ENCODE measurements at regions not wholly inside any gene's neighbourhood (a gene's known extent, or its start where the extent isn't known, plus 50 kb on each side); places are given as distances from the start of the nearest gene placed in this dataset.

DNA sequence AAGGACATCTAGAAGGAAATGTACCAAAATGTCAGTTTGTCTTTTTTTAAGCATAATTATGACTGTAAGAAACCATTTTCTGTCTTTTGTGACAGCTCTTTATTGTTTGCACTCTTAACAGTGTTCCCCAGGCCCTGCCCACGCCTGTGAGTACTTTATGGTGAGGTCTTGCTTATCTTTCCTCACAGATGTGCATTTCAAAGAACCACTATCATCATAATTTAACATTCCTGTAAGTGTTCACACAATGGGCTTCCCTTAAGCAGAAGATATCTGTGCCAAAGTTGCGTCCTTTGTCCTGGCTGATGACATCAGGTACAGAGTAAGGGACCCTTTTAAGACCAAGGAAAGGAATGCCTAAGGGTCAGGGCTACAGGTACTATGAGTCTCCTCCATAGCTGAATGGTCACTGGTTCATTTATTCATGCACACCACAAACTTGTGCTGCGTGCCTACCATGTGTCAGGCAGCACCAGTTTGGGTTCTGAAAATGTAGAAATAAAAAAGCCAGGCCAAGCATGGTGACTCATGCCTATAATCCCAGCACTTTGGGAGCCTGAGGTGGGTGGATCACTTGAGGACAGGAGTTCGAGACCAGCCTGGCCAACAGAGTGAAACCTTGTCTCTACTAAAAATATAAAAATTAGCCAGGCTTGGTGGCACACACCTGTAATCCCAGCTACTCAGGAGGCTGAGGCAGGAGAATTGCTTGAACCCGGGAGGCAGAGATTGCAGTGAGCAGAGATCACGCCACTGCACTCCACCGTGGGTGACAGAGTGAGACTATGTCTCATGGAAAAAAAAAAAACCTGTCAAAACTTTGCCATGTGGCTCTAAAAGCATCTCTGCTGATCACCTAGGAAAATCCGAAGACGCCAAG lies 55.4 kb upstream of the NLK start:
- H3K4me1 ChIP-seq (ENCODE audit: control insufficient read depth, insufficient read depth, low read length), result no peaks in the 10 kb centered on the region
- no peaks in the 10 kb centered on the region for H3K9me3 ChIP-seq (ENCODE audit: control insufficient read depth, low read length)
- H3K36me3 ChIP-seq (ENCODE audit: control insufficient read depth, insufficient read depth, low read length), result no peaks in the 10 kb centered on the region
- TF ChIP-seq, protein P1, sequence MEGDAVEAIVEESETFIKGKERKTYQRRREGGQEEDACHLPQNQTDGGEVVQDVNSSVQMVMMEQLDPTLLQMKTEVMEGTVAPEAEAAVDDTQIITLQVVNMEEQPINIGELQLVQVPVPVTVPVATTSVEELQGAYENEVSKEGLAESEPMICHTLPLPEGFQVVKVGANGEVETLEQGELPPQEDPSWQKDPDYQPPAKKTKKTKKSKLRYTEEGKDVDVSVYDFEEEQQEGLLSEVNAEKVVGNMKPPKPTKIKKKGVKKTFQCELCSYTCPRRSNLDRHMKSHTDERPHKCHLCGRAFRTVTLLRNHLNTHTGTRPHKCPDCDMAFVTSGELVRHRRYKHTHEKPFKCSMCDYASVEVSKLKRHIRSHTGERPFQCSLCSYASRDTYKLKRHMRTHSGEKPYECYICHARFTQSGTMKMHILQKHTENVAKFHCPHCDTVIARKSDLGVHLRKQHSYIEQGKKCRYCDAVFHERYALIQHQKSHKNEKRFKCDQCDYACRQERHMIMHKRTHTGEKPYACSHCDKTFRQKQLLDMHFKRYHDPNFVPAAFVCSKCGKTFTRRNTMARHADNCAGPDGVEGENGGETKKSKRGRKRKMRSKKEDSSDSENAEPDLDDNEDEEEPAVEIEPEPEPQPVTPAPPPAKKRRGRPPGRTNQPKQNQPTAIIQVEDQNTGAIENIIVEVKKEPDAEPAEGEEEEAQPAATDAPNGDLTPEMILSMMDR (conservative IDR thresholded peaks at IDR 0.05), result no peak
- 91 to 94% methylated on average over 7 to 9 of the region's 9 CpGs for WGBS, 2 experiments (ENCODE audit: insufficient coverage in 1 of 2, insufficient read length in 1 of 2)
- DNase-seq, result no peak
- Mint-ChIP-seq H3K4me3 (no peak overlapping the region), H3K36me3 (ENCODE audit: low read depth) (no peaks in the 10 kb centered on the region), H3K27ac (no peak overlapping the region), H3K4me1 (peaks cover 43% of the 10 kb centered on the region), H3K27me3 (ENCODE audit: insufficient read depth) (peaks cover 16% of the 10 kb centered on the region), H3K9me3 (no peaks in the 10 kb centered on the region)
- no peak overlapping the region for H3K9ac ChIP-seq (ENCODE audit: extremely low read depth, low read length, poor library complexity, severe bottlenecking)
- H3K27ac ChIP-seq (ENCODE audit: low read depth, low read length), result no peak overlapping the region
- H3K27me3 ChIP-seq (ENCODE audit: control insufficient read depth, insufficient read depth, low read length, poor library complexity, severe bottlenecking), result peaks cover 11% of the 10 kb centered on the region
- no peak overlapping the region for H3K4me3 ChIP-seq (ENCODE audit: low read length)

DNA sequence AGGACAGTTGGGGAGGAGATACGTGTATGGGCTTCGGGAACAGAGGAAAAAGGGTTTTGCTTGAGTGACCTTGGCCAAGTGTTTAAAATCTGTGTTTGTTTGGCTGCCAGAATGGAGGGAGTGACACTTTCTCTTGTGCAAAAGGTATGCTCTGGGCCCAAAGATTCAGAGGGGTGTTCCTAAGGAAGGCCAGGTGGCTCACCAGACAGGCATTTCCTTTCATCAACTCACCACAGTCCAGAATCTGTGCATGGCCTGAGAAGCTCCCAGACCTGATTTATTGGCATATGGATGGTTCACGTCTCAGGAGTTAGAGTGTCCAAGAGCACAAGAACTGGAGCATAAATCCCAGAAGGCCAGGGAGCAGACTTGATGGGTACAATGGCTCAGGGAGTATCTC lies 53.4 kb upstream of the NLK start:
- 94 to 97% methylated on average over 3 of the region's 3 CpGs for WGBS, 2 experiments (ENCODE audit: insufficient coverage in 1 of 2, insufficient read length in 1 of 2)
- H3K27me3 Mint-ChIP-seq (ENCODE audit: insufficient read depth), result peaks cover 16% of the 10 kb centered on the region
- Histone ChIP-seq H3K9ac (ENCODE audit: extremely low read depth, low read length, poor library complexity, severe bottlenecking) (no peak overlapping the region), H3K4me3 (ENCODE audit: low read length) (no peak overlapping the region), H3K27ac (ENCODE audit: low read depth, low read length) (no peak overlapping the region), H3K4me1 (ENCODE audit: control insufficient read depth, insufficient read depth, low read length) (peaks cover 2% of the 10 kb centered on the region), H3K36me3 (ENCODE audit: control insufficient read depth, insufficient read depth, low read length) (no peaks in the 10 kb centered on the region), H3K9me3 (ENCODE audit: control insufficient read depth, low read length) (no peaks in the 10 kb centered on the region), H3K27me3 (ENCODE audit: control insufficient read depth, insufficient read depth, low read length, poor library complexity, severe bottlenecking) (peaks cover 4% of the 10 kb centered on the region)
- TF ChIP-seq, protein P1 (conservative IDR thresholded peaks at IDR 0.05), result no peak
- H3K9me3 Mint-ChIP-seq, result no peaks in the 10 kb centered on the region
- H3K4me1 Mint-ChIP-seq, result peaks cover 27% of the 10 kb centered on the region
- H3K27ac Mint-ChIP-seq, result no peak overlapping the region
- no peak for DNase-seq
- no peaks in the 10 kb centered on the region for H3K36me3 Mint-ChIP-seq (ENCODE audit: low read depth)
- H3K4me3 Mint-ChIP-seq, result no peak overlapping the region

DNA sequence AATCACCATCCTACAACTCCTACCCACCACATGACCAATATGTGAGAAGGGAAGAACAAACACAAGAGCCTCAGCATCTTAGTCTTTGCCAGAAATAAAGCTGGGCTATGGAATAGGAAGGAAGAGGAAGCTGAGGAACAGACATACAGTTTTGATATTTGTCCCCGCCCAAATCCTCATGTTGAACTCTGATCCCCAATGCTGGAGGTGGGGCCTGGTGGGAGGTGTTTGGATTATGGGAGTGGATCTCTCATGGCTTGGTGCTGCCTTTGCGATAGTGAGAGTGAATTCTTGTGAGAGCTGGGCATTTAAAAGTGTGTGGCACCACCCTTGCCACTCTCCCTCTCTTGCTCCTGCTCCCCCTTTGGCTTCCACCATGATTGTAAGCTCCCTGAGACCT lies 52.4 kb upstream of the NLK start:
- H3K36me3 ChIP-seq (ENCODE audit: control insufficient read depth, insufficient read depth, low read length), result no peaks in the 10 kb centered on the region
- peaks cover 14% of the 10 kb centered on the region for H3K27me3 Mint-ChIP-seq (ENCODE audit: insufficient read depth)
- no peak overlapping the region for H3K27ac Mint-ChIP-seq
- no peak overlapping the region for H3K27ac ChIP-seq (ENCODE audit: low read depth, low read length)
- H3K9ac ChIP-seq (ENCODE audit: extremely low read depth, low read length, poor library complexity, severe bottlenecking), result no peak overlapping the region
- peaks cover 4% of the 10 kb centered on the region for H3K27me3 ChIP-seq (ENCODE audit: control insufficient read depth, insufficient read depth, low read length, poor library complexity, severe bottlenecking)
- WGBS, 2 experiments (ENCODE audit: insufficient coverage in 1 of 2, insufficient read length in 1 of 2), result 95 to 100% methylated on average over 1 to 2 of the region's 2 CpGs
- no peak for DNase-seq
- peaks cover 20% of the 10 kb centered on the region for H3K4me1 Mint-ChIP-seq
- no peak overlapping the region for H3K4me3 ChIP-seq (ENCODE audit: low read length)
- H3K4me1 ChIP-seq (ENCODE audit: control insufficient read depth, insufficient read depth, low read length), result peaks cover 2% of the 10 kb centered on the region
- H3K9me3 Mint-ChIP-seq, result no peaks in the 10 kb centered on the region
- H3K36me3 Mint-ChIP-seq (ENCODE audit: low read depth), result no peaks in the 10 kb centered on the region
- TF ChIP-seq, protein P1 (conservative IDR thresholded peaks at IDR 0.05), result no peak
- no peaks in the 10 kb centered on the region for H3K9me3 ChIP-seq (ENCODE audit: control insufficient read depth, low read length)
- H3K4me3 Mint-ChIP-seq, result no peak overlapping the region
